ENCODE measurements at regions not wholly inside any gene's neighbourhood (a gene's known extent, or its start where the extent isn't known, plus 50 kb on each side); places are given as distances from the start of the nearest gene placed in this dataset.

DNA sequence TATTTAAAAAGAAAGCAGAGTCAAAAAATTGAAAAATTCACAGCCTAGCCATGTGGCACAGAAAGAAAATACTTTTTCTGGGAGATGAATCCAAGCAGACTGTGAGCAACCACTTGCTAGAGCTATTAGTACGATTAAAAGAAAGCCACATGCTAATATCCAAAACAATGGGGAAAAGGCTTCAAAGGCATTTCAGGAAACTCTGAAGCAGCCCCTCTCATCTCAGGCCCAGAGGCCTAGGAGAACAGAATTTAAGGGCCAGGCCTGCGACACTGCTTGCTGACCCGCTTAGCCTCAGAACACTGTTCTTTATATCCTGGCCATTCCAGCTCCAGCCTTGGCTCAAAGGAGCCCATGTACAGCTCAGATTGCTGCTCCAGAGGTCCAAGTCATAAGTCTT, 1257.0 kb upstream of the CDH18 start:
- TF ChIP-seq POLR2AphosphoS5 (IDR thresholded peaks at IDR 0.05): no peak
- no peak for TF ChIP-seq POLR2A (IDR thresholded peaks at IDR 0.05)
- TF ChIP-seq, protein P1, sequence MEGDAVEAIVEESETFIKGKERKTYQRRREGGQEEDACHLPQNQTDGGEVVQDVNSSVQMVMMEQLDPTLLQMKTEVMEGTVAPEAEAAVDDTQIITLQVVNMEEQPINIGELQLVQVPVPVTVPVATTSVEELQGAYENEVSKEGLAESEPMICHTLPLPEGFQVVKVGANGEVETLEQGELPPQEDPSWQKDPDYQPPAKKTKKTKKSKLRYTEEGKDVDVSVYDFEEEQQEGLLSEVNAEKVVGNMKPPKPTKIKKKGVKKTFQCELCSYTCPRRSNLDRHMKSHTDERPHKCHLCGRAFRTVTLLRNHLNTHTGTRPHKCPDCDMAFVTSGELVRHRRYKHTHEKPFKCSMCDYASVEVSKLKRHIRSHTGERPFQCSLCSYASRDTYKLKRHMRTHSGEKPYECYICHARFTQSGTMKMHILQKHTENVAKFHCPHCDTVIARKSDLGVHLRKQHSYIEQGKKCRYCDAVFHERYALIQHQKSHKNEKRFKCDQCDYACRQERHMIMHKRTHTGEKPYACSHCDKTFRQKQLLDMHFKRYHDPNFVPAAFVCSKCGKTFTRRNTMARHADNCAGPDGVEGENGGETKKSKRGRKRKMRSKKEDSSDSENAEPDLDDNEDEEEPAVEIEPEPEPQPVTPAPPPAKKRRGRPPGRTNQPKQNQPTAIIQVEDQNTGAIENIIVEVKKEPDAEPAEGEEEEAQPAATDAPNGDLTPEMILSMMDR (IDR thresholded peaks at IDR 0.05): no peak
- H3K27me3 ChIP-seq (replicated peaks; ENCODE audit: insufficient read depth): no peaks in the 10 kb centered on the region
- 57% methylated on average over 3 of the region's 3 CpGs for WGBS
- H3K36me3 ChIP-seq: no peaks in the 10 kb centered on the region
- no peaks in the 10 kb centered on the region for H3K9me3 ChIP-seq
- DNase-seq (ENCODE audit: low spot score): no peak
- no peak overlapping the region for H3K27ac ChIP-seq
- intact Hi-C loops (cut with DNase I): no loop called here
- H3K4me3 ChIP-seq: no peak overlapping the region
- H3K4me1 ChIP-seq (replicated peaks): no peaks in the 10 kb centered on the region

DNA sequence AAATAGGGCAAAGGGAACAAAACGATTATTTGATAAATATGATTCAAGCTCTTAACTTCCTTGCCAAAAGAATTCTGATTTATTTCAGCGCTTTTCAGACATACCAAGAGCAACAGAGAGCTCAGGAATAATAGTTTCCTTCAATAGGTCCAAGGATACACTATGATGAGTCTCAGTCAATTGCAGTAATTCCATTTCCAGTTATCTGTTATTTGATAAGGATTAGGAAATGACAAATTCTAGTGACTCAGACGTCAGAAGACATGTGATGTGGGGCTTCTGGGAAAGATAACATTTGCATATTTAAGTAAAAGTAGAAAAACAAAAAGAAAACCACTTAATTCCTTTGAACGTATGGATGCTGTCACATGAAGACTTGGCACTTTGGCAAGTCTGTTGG, 1250.8 kb upstream of the CDH18 start:
- intact Hi-C loops (cut with DNase I): no loop called here
- no peak for DNase-seq (ENCODE audit: low spot score)
- Histone ChIP-seq H3K9me3 (no peaks in the 10 kb centered on the region), H3K4me3 (no peak overlapping the region), H3K36me3 (no peaks in the 10 kb centered on the region), H3K4me1 (replicated peaks) (no peaks in the 10 kb centered on the region), H3K27me3 (replicated peaks; ENCODE audit: insufficient read depth) (no peaks in the 10 kb centered on the region), H3K27ac (no peak overlapping the region)
- whole genome bisulfite sequencing: 77% methylated on average over 4 of the region's 4 CpGs
- TF ChIP-seq POLR2A (IDR thresholded peaks at IDR 0.05) (no peak), POLR2AphosphoS5 (IDR thresholded peaks at IDR 0.05) (no peak)
- TF ChIP-seq, protein P1 (IDR thresholded peaks at IDR 0.05): no peak

DNA sequence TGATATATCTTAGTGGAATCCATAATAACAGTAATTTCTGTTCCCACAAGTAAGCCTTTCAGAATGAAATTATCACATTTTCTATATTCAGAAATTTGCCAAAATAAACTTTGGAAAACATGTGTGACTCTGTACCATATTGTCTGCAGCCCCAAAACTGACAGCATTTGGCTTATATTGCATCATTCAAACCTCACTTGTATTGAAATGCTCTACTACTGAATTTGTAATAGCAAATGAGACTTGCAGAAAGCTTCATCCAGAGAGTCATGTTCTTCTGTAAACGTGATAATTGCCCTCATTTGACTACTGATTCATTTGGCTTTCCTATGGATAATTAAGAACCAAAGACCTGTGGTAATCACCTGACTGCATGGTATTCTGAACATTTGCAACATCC, 1249.5 kb upstream of the CDH18 start:
- Histone ChIP-seq H3K9me3 (no peaks in the 10 kb centered on the region), H3K4me3 (no peak overlapping the region), H3K4me1 (replicated peaks) (no peaks in the 10 kb centered on the region), H3K27me3 (replicated peaks; ENCODE audit: insufficient read depth) (no peaks in the 10 kb centered on the region), H3K27ac (no peak overlapping the region), H3K36me3 (no peaks in the 10 kb centered on the region)
- intact Hi-C loops (cut with DNase I): no loop called here
- no peak for TF ChIP-seq POLR2A (IDR thresholded peaks at IDR 0.05)
- no peak for TF ChIP-seq POLR2AphosphoS5 (IDR thresholded peaks at IDR 0.05)
- TF ChIP-seq, protein P1 (IDR thresholded peaks at IDR 0.05): no peak
- no peak for DNase-seq (ENCODE audit: low spot score)
- 47% methylated on average over 1 of the region's 1 CpG for WGBS

DNA sequence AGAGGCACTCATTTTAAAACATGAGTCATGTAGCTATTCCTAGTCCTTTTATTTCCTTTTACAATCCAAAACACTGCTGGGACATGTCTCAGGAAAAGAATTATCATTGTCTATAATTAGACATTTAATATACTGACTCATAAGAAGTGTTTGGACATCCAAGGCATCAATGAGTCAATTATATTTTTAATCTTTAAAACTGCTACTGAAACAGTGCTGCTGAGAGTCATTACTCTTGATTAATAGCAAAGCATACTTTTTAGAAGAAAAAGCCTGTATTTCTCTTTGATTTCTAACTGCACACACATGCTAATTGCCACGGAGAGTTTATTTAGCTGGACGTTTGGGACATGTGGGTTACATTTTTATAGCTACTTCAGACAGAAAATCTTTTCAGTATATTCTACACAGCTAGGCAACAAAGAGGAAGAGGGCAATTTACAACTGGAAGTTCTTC, 1249.0 kb upstream of the CDH18 start:
- Histone ChIP-seq H3K4me1 (replicated peaks) (no peaks in the 10 kb centered on the region), H3K27ac (no peak overlapping the region), H3K9me3 (no peaks in the 10 kb centered on the region), H3K27me3 (replicated peaks; ENCODE audit: insufficient read depth) (no peaks in the 10 kb centered on the region), H3K4me3 (no peak overlapping the region), H3K36me3 (no peaks in the 10 kb centered on the region)
- intact Hi-C loops (cut with DNase I): no loop called here
- no peak for DNase-seq (ENCODE audit: low spot score)
- WGBS: 9% methylated on average over 2 of the region's 2 CpGs
- TF ChIP-seq, protein P1 (IDR thresholded peaks at IDR 0.05): no peak
- TF ChIP-seq POLR2AphosphoS5 (IDR thresholded peaks at IDR 0.05): no peak
- no peak for TF ChIP-seq POLR2A (IDR thresholded peaks at IDR 0.05)

DNA sequence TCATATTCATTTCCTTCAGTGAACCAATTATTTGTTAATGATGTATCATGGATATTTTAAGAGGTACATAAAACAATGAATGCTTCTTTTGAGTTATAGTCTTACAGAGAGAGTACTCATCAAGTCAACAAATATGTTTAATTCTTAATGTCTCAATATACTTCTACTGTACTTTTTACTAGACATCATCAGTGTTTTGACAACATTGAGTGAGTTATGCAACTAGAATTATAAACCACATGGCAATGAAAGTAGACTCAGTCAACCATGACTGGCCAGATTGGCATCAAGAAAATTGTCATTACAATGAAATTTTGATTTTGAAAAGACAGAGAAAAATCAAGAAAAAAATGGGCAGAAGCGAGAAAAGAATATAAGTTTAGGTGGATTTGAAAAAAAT, 1248.1 kb upstream of the CDH18 start:
- Histone ChIP-seq H3K27me3 (replicated peaks; ENCODE audit: insufficient read depth) (no peaks in the 10 kb centered on the region), H3K27ac (no peak overlapping the region), H3K4me1 (replicated peaks) (no peaks in the 10 kb centered on the region), H3K9me3 (no peaks in the 10 kb centered on the region), H3K4me3 (no peak overlapping the region), H3K36me3 (no peaks in the 10 kb centered on the region)
- WGBS: 89% methylated on average over 1 of the region's 1 CpG
- no peak for DNase-seq (ENCODE audit: low spot score)
- intact Hi-C loops (cut with DNase I): no loop called here
- no peak for TF ChIP-seq POLR2AphosphoS5 (IDR thresholded peaks at IDR 0.05)
- TF ChIP-seq POLR2A (IDR thresholded peaks at IDR 0.05): no peak
- TF ChIP-seq, protein P1 (IDR thresholded peaks at IDR 0.05): no peak
